ENCODE measurements at regions not wholly inside any gene's neighbourhood (a gene's known extent, or its start where the extent isn't known, plus 50 kb on each side); places are given as distances from the start of the nearest gene placed in this dataset.
"Not testable (repeated sequence)": the region's sequence is repeated elsewhere in the genome, so short reads cannot be mapped to it uniquely, and the experiment has no call there.

DNA sequence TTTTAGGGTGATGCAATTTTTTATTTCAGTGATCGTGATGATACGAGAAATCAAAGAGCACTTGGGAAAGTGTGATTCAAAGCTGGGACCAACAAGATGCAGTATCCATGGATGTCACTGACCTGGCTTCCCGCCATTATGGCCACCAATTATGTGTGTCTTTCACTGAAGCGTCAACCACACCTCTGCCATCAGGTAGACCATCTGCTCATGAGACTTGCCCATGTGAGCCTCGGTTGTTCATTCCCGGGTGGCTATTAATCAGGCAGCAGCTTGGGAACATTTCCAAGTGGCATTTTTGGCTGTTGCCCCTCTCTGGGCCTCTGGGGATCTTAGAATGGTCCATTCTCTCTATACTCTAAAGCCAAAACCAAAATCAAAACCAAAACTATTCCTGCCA lies 436.0 kb upstream of the ADAMTSL1 start:
- no peak for DNase-seq

DNA sequence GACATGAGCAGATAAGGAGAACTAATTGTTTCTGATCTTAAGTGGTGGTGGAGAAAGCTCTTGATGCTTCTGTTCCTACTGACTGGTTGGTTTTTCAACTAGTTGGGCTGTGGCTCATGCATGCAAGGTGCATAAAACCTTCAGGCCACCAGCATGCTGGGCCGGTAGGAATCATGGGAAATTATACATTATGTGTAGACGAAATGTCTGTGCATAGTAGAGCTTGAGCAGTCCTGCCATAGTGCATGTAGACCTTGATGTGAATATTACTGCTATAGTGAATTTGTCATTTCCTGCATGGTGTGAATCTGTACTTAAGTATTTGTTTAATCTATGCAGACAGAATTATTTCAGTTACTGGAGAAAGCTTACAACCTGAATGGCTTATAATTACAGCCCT lies 433.6 kb upstream of the ADAMTSL1 start:
- DNase-seq: no peak

- no peak for DNase-seq
Measured at GRCh38 chr9:18043978-18044377, 430.0 kb upstream of the ADAMTSL1 start.

- no peak for DNase-seq
Measured at GRCh38 chr9:18045326-18045725, 428.6 kb upstream of the ADAMTSL1 start.

- DNase-seq: no peak
Measured at GRCh38 chr9:18046068-18046467, 427.9 kb upstream of the ADAMTSL1 start.

GRCh38 chr9:18051638-18052037 lies 422.3 kb upstream of the ADAMTSL1 start:
- DNase-seq: no peak

DNA sequence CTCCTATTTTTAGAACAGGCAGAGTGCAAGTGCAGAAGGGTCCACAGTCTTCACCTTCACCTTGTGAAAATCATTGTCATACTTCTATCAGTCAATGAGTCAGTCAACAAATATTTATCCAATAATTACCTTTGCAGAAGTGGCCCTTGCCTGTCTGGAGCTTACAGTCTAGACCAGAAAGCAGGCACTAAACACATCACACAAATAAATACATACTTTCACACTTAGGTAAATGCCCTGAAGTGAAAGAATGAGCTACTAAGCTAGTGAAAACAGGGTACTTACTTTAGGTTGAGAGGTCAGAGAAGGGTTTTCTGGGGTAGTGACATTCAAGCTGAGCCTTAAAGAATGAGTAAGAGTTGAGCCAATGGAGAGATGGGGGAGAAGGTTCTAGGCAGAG lies 421.9 kb upstream of the ADAMTSL1 start:
- DNase-seq: no peak

DNA sequence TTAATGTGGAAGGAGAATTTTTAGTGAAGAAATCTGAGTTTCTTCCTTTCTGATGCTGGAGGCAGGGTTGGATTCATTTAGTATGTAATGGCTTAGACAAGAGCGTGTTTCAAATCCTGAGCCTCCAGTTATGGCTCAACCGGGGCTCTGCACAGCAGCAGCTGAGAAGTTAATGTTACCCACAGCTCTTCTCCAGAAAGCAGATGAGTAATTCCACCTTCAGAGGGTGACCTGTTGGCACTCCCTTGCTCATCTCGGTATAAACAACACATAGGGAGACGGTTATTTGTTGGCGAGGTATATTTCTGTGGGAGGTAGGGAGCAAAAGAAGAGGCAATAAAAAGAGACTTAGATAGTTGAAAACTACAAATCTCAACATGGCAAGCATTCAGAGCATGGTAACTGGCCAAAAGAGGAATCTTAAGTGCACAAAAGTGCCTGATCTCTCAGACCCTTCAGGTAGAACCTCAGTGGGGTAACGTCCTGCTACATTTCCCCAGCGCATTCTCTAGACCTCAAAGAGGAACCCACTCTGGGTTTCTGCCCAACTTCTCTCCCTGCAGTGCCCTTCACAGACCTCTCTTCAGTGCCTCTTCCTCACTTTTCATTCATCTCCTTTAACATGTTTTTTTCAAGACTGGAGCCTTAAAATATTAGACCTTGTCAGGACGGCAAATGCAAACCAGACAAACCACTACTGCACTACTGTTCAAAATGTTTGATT lies 417.5 kb upstream of the ADAMTSL1 start:
- DNase-seq: no peak

- no peak for DNase-seq
Measured at GRCh38 chr9:18056993-18057369, 417.0 kb upstream of the ADAMTSL1 start.

GRCh38 chr9:18058564-18059442 lies 415.1 kb upstream of the ADAMTSL1 start:
- DNase-seq: no peak

DNA sequence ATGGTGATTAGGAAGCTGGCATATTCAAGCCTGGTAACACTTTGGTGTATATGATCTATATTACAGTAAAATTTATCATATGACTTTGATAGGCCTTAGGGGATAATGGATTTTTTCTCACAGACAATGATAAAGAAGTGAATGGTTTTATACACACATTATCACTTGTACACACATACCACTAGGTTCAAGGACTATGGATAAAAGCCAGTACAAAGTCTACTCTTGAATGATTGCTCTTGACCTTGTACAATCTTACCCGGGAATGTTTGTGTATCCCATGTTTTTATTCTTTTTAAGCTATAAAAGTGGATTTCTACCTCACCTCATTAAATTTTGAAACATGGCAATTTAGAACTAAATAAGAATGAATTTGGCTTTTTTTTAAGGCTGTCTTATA lies 414.5 kb upstream of the ADAMTSL1 start:
- DNase-seq: no peak

DNA sequence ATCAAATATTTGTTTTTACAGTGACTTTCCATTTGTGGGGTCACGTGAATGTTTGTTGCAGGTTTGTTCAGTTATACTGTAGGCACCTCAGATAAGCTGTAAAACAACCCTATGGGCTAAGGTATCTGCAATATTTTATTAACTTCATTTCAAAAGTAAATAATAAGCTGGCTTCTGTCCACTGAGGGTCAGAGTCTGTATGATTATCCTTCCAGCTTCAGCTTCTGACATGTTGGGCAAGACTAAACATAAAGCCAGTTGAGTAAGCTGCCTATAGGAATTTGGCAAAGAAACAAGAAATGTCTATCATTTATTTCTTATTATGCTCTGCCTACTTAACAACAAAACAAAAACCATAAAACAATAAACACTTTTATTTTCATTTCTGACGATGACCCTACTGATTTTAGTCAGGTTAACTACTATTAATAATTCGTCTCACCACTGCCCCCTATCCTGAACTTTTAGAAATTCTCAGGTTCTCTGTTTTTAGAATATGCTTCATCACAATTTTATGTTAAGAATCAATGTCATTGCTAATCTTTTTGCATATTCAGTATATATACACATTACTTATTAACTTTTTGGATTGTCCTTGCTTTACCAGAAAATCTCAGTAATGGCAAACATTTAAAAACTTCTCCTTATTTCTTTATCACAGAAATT lies 413.6 kb upstream of the ADAMTSL1 start:
- DNase-seq: no peak

DNA sequence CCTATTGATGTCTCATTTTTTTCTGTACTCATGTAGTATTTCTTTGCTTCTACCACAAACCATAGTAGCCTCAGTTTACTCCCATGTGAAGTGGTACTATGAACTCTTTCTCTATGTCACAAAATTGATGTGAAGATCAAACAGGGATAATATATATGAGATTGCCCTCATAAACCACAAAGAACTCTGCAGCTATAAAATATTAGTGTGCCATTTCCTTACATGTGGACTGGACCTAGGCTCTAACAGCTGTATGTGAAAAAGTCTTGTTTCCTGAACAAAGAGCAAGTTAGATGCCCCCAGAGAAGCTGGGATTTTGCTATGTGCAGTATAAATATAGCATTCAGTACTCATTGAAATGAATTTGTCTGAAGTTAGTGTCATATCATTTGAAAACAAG lies 412.6 kb upstream of the ADAMTSL1 start:
- DNase-seq: no peak

- no peak for DNase-seq
Measured at GRCh38 chr9:18061856-18062255, 412.1 kb upstream of the ADAMTSL1 start.

DNA sequence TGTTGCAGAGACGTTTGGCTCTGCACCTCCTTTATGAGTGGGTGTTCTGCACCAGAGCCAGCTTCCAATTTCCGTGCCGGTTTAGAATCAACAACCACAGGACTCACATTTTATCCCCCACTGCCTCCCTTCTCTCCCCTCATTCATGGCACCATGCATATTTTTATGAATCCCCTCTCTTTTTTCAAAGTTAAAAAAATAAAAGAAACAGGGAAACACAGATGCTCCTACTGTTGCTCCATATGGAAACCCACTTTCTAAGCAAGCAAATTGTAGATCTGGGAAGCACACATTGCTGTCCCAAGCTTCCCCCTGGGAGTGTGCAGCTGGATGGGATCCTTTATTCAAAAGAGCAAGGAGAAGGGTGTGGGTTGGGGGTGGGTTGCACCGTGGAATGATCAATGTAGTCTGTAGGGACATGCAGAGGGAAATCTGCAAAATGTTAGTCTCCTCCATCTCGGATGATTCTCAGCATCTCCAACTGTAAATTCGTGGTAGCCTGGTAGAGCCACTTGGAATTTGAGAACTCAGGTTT lies 410.0 kb upstream of the ADAMTSL1 start:
- DNase-seq: no peak

DNA sequence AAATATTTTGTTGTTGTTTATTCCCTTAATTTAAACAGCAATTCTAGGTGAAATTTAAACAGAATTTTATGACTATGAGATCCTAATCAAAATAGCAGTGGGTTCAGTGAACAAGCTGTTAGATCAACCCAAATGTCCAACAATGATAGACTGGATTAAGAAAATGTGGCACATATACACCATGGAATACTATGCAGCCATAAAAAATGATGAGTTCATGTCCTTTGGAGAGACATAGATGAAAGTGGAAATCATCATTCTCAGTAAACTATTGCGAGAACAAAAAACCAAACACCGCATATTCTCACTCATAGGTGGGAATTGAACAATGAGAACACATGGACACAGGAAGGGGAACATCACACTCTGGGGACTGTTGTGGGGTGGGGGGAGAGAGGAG lies 407.3 kb upstream of the ADAMTSL1 start:
- DNase-seq: not testable (repeated sequence)

- no peak for DNase-seq
Measured at GRCh38 chr9:18067548-18068120, 406.3 kb upstream of the ADAMTSL1 start.

DNA sequence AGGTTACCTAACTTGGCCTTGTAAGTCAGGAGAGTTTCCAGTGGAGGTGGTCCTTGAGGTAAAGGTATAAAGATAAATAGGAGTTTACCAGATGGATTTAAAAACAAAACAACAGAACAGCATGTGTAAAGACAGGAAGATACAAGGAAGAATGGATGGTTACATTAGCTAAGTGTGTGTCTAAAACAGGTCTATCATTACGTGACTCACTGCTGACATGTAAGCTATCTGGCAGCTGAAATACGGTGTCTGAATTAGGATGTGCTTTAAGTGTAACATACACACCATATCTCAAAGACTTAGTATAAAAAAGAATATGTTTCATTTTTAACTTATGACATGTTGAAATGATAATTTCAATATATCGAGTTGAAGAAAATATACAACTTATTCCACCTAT lies 405.1 kb upstream of the ADAMTSL1 start:
- no peak for DNase-seq

DNA sequence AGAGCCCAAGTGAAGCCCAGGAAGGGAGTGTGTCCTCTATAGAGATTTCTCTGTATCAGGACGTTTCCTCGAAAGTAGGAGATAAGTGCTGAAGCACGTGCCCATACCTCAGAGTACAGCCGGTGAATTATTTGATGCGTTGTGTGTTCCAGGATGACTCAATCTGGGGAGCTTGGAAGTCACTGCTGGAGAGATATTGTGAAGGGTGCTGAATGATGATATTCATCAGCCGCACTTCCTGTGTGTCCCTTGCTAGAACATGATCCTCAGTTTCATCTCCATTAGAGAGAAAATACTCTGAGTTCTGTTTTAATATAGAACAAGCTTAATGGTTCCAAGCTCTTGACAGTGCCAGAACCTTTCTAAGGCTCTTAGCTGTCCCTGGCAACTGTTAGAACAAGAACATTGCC lies 402.3 kb upstream of the ADAMTSL1 start:
- DNase-seq: no peak

DNA sequence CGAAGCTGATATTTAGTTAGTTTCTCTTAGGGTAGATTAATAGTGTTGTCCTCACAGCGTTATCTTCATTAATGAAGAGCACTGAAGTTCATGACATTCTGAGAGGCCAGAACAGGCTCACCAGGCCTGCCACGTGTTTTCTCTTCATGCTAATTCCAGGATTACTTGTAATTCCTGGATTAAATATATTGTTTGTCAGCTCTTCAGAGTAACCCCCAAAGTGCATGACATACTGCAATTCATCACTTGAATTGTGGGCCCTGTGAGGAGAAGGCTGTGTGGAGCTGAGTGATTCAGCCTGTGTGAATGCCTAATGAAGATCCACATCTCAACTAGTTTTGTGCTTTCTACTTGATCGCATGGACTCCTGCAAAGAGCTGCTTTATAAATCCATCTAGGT lies 401.0 kb upstream of the ADAMTSL1 start:
- no peak for DNase-seq

- no peak for DNase-seq
Measured at GRCh38 chr9:18074041-18074440, 399.9 kb upstream of the ADAMTSL1 start.

- no peak for DNase-seq
Measured at GRCh38 chr9:18075253-18075952, 398.6 kb upstream of the ADAMTSL1 start.

Measured in NCI-H345 (cell line).